Right forelimb (tissue), 1 donor: ENCODE measurements at regions not wholly inside any gene's neighbourhood (a gene's known extent, or its start where the extent isn't known, plus 50 kb on each side); places are given as distances from the start of the nearest gene placed in this dataset.

ENCODE experiments used
- DNase-seq: peaks from one replicate; pipeline ENCODE4 v3.0.0-alpha.2; 2018

DNA sequence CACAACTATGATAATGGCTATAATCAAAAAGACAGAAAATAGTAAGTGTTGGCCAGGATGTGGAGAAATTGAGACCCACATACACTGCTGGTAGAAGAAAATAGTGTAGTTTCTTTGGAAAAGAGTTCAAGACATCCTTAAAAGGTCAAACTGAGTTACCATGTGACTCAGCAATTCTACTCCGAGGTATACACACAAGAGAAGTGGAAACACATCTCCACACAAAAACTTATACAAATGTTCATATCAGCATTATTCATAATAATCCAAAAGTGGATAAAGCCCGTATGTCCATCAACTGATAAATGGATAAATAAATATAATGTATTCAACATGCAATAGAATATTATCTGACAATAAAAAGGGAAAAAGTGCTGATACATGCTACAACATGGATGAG is 532.2 kb downstream of the NR2F1-AS1 start:
- DNase-seq = no peak

- DNase-seq = no peak
Measured at GRCh38 chr5:93044859-93045666, 536.0 kb downstream of the NR2F1-AS1 start.

GRCh38 chr5:93039888-93040287 is 541.1 kb downstream of the NR2F1-AS1 start:
- DNase-seq = no peak

DNA sequence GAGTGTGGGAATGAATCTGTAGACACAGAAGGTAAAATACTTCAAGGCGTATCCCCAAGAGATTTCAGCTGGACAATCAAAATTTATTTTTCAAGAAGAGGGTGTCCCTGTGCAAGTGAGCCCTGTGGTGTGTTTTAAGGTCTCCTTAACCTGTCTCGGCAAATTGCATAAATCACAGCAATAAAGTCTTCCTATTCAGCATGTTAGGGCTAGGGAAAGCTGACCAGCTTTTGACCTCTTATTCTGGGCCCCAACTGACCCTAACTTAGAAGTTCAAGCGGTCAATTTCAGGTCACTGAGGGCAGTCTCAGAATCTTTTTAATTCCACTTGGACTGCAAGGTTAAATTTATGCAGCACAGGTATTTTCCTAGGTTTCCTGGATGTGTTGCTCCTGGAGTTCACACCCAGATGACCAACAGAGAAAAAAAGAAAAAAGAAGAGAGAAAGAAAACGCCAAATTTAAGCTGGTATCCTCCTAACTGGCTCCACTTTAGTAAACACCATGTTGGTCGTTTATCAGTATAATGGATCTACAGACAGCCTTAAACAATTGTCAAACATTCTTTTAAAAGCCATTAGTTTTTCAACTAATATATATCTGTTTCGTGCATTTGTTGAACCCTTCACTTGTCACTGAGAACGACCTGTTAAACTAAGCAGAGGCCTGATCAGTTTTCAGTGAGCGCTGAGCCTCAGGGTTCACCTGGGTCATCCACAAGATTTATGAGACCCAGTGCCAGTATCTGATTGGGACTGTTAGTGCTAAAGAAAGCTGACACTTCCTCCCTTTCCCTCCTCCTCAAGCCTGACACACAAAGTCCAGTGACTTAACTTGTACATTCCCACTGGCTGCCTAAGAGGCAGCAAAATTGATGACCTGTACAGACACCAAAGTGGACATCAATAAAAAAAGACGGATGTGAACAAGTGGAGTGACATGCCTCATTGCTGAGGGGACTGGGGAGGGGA is 546.1 kb downstream of the NR2F1-AS1 start:
- no peak for DNase-seq

- no peak for DNase-seq
Measured at GRCh38 chr5:93022796-93023447, 558.1 kb downstream of the NR2F1-AS1 start.

- no peak for DNase-seq
Measured at GRCh38 chr5:93022211-93022610, 558.8 kb downstream of the NR2F1-AS1 start.

DNA sequence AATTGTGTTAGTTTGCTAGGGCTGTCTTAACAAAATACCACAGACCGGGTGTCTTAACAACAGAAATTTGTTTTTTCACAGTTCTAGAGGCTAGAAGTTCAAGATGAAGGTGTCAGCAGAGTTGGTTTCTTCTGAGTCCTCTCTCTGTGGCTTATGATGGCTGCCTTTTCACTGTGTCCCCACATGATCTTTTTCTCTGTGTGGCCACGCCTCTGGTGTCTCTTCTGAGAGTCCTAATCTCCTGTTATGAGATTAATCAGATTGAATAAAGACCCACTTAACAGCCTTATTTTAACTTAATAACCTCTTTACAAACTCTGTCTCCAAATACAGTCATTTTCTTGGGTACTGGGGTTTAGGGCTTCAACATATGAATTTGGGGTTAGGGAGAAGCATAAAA is 561.1 kb downstream of the NR2F1-AS1 start:
- no peak for DNase-seq

DNA sequence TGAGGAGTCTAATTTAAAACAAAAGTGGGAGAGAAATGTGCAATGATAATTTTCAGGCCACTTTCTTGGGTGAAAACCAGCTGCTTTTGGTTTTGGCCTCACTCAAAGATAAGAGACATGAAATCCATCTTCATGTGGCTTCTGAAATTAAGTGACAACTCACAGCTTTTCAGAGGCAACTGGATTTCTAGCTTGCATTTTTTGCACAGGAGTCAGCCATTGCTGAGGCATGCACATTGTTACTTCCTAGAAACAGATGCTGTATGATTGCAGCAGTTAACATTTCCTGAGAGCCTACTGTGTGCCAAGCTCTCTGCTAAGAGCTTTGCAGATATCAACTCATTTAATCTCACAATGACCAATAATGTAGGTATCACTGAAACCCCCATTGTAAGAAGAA is 562.6 kb downstream of the NR2F1-AS1 start:
- DNase-seq = no peak

GRCh38 chr5:93017849-93018248 is 563.2 kb downstream of the NR2F1-AS1 start:
- no peak for DNase-seq

DNA sequence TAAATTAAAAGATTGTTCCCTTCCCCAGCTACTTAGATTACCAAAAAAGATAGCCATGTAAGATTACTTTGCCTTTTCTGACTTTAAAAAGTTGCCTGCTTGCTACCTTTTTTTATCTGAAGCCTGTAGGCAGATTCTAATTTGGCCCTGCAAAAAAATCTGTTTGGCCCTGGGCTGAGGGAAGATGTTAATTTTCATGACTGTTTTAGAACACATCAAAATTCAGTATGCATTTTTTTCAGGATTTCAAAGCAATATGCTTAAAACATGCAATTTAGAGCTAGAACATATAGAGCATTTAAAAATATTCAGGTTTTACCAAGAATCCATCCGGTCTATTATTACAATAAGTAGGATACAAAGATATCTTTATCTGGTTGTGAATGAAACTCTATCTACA is 563.6 kb downstream of the NR2F1-AS1 start:
- DNase-seq = no peak

DNA sequence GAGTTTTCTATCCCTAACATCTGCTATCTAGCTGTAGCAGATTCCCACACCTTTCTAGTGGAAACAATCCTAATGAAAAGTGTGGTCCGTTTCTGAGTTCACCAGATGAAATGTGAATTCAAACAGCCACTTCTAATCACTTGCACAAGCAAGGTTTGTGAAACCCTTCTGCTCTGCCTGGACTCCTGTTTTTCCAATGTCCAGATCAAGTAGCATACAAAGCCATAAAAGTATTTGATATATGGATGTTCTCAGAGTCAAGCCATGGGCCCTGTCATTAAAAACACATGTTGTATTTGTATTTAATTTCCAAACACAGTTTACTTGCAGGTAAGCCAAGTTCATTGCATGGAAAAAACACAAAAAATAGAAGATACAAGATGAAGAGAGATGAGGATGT is 570.4 kb downstream of the NR2F1-AS1 start:
- DNase-seq = no peak

GRCh38 chr5:93010037-93010436 is 571.0 kb downstream of the NR2F1-AS1 start:
- DNase-seq = no peak

- DNase-seq = no peak
Measured at GRCh38 chr5:93008502-93009207, 572.4 kb downstream of the NR2F1-AS1 start.

DNA sequence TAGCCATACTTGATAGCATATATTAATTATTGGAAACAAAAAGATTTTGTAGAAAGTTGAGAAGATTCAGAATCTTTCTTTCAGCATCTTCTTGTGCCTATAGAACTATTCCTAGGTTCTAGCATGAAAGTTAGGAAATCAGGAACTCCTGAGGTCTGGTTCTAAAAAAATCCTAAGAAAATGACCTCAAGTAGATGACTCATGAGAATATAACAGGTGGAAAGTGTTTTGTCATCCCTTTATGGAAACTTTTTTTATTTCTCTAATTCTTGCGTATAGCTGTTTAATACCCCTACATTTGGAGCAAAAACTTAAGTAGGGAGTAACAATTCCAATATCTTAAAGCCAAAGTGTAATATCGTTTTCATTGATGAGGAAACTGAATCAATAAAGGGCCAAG is 574.1 kb downstream of the NR2F1-AS1 start:
- DNase-seq = no peak

GRCh38 chr5:92998456-92998855 is 582.6 kb downstream of the NR2F1-AS1 start:
- DNase-seq = no peak

DNA sequence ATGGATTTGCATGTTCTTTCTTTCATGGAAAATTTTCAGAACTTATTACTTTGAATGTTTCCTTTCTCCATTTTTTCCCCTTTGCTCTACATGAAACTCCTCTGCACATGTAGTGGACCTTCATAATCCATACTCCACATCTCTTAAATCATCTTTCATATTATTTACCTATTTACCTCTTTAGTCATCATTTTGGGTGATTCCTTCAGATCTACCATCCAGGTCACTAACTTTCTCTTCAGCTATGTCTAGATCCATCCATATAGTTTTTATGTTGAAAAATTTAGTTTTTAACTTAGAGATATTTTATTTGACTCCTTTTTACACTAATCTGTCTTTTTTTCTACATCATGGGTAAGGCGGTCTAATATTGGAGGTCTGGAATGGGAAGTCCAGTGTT is 586.6 kb downstream of the NR2F1-AS1 start:
- no peak for DNase-seq

DNA sequence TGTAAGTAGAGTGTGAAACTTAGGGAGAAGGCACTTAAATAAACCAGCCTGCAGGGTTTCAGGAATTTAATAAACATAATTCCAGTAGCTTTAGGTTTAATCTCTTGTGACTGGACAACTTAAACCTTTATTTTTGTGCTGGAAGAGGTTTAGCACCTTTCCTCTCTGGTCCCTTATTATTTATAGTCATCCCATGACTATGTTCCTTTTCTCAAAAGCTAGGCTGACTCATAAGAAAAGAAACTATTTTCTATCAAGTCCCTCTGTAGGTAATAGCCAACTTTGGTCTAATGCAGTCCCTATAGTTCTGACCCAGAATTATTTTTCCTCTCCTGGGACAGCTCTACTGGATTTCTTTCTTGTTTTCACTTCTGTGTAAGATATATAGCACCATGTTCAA is 588.9 kb downstream of the NR2F1-AS1 start:
- DNase-seq = no peak

GRCh38 chr5:92991581-92992067 is 589.4 kb downstream of the NR2F1-AS1 start:
- no peak for DNase-seq

GRCh38 chr5:92990771-92991170 is 590.2 kb downstream of the NR2F1-AS1 start:
- DNase-seq = no peak

DNA sequence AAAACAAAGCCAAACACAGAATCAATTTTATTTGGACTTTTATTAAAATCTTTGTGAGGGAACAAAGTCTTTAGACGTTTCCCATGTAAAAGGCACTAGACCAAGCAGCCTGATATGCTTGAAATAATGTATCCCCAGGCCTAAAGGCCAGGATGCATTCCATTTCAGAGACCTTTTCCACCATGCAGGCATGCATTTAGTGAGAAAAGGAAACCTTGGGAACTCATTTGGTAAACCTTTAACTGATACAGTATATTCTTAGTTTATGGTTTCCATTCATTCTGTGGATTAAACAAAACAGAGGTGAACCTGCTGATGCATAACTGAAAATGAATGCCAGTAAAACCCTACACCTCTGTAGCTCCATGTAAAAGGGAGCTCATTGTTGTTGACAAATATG is 600.0 kb downstream of the NR2F1-AS1 start:
- no peak for DNase-seq

DNA sequence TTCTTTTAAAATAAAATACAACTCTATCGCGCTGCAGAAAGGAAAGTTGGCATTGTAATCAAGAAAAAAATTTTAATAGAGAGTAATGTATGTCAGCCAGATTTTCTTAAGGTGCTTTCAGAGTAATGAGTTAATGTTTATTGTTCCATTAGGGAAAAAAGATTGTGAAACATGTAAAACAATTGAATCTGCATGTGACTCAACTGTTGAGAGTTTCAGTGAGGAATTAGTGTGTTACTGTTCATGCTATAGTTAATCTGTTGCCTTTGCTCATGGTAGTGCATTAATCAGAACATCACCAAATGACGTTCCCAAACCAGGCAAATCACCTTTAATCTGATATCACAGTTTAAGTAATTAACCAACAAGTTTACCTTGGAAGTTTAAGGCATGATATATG is 600.5 kb downstream of the NR2F1-AS1 start:
- DNase-seq = no peak

GRCh38 chr5:92979716-92980115 is 601.3 kb downstream of the NR2F1-AS1 start:
- DNase-seq = no peak
